HPDE6-E6E7 (cell line): ENCODE measurements at regions not wholly inside any gene's neighbourhood (a gene's known extent, or its start where the extent isn't known, plus 50 kb on each side); places are given as distances from the start of the nearest gene placed in this dataset.
A peak's percentile ranks its signal among the peaks of the same experiment; 100 is the strongest.
"Not testable (repeated sequence)": the region's sequence is repeated elsewhere in the genome, so short reads cannot be mapped to it uniquely, and the experiment has no call there.

Experiments used
- DNase-seq: peaks from one replicate; pipeline ENCODE4 v3.0.0; 2011; ENCODE audit warnings: missing footprints; ENCODE audit errors: extremely low spot score

GRCh38 chr2:18312818-18313217, 247.6 kb downstream of the RDH14 start:
- DNase-seq = peak; percentile 35

DNA sequence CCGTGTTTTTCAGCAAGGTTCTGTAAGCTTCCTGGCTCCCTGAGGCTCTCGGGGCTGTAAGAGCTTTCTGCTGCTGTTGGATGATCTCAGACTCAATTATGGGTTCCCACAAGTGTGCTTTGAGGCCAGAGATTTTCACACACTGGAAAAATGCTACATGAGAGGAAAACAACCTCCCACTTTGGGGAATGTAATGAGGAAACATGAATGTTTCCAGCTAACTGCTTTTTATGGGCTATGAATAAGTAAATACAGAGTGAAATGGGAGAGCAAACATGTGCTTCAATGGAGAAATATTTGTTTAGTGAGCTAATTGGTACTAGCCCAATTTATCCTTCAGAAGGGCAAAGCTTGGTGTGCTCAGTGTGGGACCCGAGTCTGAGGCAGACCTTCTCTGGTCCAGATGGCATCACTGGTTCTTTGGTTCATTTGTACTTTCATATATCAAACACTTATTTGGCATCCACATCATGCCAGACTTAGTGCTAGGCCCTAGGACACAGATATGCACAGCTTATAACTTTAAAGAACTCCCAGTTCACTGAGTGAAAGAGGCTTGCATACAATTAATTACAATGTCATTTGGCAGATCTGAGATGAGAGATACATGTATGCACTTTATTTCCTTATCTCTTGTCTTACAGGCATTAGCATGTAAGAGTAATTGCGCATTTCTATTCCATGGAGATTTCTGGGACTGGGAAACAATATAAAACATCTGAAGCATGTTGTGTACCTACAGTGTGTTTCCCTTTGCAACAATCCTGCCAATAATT, 248.8 kb downstream of the RDH14 start:
- no peak for DNase-seq

GRCh38 chr2:18309627-18310026, 250.8 kb downstream of the RDH14 start:
- no peak for DNase-seq

DNA sequence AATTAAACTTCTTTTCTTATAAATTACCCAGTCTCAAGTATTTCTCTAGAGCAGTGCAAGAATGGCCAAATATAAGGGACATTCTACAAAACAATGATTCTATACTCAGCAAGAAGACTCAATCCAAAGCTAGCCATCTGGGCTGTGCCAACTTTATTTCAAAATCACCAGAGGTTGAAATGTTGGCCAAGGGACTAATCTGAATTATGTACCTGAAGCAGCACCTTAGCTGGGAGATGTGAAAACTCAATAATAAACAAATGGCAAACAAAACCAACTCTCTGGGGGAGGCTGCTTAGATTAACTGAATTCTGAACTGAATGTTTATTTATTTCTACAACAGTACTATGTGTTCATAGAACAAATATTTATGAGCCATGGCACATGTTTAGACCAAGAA, 251.3 kb downstream of the RDH14 start:
- no peak for DNase-seq

GRCh38 chr2:18304849-18305248, 255.6 kb downstream of the RDH14 start:
- DNase-seq = no peak

GRCh38 chr2:18301421-18302139, 258.9 kb downstream of the RDH14 start:
- DNase-seq = no peak

GRCh38 chr2:18299423-18300212, 260.8 kb downstream of the RDH14 start:
- DNase-seq = peak; percentile 32

- no peak for DNase-seq
Observed at GRCh38 chr2:18297534-18298058, 262.9 kb downstream of the RDH14 start.

DNA sequence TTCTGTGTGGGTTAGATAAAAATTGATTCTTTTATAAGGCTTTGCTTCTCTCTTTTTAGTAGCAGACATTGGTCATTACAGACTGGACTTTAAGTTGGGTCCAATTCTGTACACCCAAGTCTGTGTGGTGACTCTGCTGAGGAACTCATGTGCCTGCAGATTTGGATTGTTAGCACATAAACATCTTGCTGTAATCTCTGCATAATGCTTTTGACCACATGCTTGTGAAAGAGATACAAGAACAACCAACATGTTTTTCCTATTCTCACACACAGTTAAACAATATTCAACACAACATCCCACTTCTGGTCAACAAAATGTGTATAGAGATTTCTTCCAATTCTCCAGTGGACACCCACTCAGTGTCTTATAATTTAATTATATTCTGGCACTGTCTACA, 270.1 kb downstream of the RDH14 start:
- no peak for DNase-seq

DNA sequence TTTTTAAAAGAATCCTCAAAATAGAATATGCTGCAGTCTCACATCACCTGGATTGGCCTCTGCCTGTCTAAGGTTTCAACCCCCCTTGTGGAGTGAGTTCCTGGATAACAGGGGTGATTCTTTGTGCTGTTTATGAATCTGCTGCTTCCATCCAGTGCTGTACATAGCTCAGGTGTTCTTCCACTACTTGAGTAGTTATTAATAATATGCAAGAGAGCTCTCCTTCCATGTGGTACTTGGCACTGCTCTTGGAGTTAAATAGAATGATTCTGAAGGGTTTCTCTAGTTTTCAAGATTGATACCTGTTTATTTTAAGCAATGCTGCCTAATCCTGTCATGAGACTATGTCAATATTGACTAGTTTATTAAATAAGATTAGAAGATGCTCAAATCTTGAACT, 273.6 kb downstream of the RDH14 start:
- DNase-seq = no peak

DNA sequence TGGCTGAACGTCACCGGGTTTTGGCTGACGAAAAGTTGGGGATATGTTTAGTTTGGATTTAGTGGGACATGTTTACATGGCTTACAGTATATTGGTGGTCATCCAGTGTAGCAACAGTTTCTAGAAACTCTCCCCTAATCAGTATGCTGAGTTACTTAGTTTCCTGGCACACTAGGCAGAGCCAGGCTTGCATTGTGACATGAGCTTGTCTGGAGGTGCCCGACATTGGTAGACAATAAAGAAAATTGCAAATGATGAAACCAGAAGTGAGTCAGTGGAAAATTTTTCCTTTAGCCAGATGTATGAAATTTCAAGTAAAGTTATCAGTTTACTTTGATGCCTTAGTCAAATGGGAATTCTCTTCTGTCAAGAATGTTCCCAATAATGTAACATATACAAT, 276.1 kb downstream of the RDH14 start:
- DNase-seq = peak; percentile 41

GRCh38 chr2:18282026-18282425, 278.4 kb downstream of the RDH14 start:
- DNase-seq = no peak

DNA sequence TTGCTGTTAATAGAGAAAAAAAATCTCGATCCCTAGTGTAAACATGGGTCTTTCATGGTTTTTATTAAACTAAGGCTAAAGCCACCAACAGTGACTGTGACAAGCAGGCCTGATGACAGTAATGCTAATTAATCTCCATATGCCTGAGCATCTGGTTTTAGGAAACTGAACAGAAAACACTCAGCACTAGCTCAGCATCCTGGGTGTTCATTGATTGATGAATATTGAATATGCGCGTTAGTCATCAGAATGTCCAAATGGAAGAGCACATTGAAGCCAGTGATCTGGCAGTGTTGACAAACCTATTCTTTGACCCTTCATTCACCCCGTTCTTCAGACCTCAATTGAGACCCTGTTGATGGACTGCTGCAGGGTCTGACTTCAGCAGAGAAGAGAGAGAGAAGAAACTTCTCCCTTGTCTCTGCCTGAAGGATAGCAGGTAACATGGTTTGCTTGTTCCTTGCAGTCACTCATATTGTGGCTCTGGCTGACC, 283.8 kb downstream of the RDH14 start:
- no peak for DNase-seq

GRCh38 chr2:18273205-18273604, 287.2 kb downstream of the RDH14 start:
- no peak for DNase-seq

DNA sequence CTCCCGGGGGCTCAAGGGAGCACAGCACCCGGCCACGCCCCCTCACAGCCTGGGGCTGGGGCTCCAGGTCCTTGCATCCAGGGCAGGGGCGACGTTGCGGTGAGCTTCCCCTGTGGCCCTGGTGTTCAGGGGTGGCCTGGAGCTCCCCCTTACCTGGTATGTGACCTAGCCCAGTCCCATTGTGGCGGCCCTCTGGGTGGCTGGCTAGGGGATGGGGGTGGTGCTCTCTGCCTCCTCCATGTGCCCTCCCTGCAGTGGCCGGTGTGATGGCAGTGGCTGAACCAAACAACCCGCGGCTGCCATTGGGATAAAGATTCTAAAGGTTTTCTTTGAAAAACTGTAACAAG, 288.3 kb downstream of the RDH14 start:
- DNase-seq = no peak

DNA sequence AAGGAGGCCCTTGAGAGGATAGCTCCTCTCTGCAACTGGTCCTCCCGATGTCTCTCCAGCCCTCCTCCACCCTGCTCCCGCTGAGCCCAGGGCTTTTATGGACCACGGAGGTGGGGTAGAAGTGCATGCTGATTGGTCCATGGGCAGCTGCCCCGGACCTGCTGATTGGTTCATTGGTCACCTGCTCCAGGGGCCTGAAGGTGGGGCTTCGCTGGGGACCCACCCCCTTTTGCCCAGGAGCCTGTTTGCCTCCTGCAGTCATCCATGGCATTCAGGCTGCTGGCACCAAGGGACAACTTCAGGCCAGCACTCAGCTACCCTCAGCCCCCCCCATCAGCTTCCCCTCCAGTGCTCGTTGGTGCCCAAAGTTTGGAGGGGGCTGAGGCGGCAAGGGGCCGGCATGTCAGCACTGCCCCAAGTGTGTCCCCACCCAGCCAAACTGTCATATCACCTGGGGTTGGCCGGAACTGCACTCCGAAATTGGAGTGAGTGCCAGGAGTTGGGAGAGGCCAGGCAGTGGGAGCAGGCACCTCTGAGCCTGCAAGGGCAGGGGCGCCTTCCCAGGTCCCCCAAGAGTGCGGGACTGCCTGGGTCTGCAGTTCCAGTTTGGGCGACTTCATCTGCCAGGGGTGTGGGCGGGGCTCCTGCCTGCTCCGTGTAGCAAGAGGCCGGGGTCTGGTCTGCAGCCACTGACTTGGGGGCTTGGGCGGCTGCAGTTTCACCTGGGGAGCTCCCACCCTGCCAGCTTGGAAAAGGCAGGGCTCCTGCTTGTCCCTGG, 288.9 kb downstream of the RDH14 start:
- no peak for DNase-seq

DNA sequence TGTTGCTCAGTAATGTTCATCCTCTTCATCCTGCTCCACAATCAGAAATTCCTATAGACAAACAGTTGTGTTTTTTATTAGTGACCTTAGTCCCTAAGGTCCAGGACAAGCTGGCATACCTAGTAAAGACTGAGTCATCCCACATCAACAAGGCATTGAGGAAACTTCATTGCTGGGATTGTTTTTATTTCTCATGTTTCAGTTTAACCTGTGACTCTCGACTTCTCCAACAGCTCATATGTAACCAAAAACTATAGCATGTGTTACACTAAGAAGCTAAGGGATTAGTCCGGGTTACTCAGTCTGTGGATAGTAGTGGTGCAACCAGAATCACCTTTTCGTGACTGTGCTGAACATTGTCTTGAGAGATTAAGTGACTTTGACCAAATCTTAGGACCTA, 292.1 kb downstream of the RDH14 start:
- DNase-seq = peak; percentile 7

- no peak for DNase-seq
Observed at GRCh38 chr2:18267501-18267900, 293.0 kb downstream of the RDH14 start.

GRCh38 chr2:18266699-18267098, 293.8 kb downstream of the RDH14 start:
- DNase-seq = not testable (repeated sequence)

- no peak for DNase-seq
Observed at GRCh38 chr2:18265614-18266586, 294.6 kb downstream of the RDH14 start.
